WI38 (cell line): ENCODE measurements at regions not wholly inside any gene's neighbourhood (a gene's known extent, or its start where the extent isn't known, plus 50 kb on each side); places are given as distances from the start of the nearest gene placed in this dataset.

Experiments
- H3K4me3 ChIP-seq: 2 replicates; pipeline ENCODE4 v1.5.1; 2011; ENCODE audit warnings: low read depth, mild to moderate bottlenecking, control low read depth, low read length
- TF ChIP-seq, protein P1 (sequence below): IDR thresholded peaks from 2 replicates; pipeline ENCODE4 v1.5.1; 2012; ENCODE audit warnings: low read depth, mild to moderate bottlenecking, control low read depth, low read length

DNA sequence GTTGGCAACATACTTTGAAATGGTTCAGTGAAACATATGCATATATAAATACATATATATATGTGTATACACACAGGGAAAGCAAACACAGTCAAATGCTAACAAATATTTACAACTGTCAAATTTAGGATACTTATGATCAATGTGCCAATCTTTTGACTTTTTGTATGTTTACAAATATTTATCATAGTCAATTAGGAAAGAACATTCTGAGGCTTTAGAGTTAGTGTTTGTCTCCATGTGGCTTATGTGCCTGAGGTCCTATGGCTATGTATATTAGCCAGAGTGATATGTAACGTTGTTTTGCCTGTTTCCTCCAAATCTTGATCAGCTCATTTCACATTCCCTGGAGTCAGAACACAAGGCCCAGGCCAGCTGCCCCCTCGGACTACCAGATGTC is 126.5 kb upstream of the MAN1A1 start:
- TF ChIP-seq, protein P1, sequence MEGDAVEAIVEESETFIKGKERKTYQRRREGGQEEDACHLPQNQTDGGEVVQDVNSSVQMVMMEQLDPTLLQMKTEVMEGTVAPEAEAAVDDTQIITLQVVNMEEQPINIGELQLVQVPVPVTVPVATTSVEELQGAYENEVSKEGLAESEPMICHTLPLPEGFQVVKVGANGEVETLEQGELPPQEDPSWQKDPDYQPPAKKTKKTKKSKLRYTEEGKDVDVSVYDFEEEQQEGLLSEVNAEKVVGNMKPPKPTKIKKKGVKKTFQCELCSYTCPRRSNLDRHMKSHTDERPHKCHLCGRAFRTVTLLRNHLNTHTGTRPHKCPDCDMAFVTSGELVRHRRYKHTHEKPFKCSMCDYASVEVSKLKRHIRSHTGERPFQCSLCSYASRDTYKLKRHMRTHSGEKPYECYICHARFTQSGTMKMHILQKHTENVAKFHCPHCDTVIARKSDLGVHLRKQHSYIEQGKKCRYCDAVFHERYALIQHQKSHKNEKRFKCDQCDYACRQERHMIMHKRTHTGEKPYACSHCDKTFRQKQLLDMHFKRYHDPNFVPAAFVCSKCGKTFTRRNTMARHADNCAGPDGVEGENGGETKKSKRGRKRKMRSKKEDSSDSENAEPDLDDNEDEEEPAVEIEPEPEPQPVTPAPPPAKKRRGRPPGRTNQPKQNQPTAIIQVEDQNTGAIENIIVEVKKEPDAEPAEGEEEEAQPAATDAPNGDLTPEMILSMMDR = no peak
- no peak overlapping the region for H3K4me3 ChIP-seq

DNA sequence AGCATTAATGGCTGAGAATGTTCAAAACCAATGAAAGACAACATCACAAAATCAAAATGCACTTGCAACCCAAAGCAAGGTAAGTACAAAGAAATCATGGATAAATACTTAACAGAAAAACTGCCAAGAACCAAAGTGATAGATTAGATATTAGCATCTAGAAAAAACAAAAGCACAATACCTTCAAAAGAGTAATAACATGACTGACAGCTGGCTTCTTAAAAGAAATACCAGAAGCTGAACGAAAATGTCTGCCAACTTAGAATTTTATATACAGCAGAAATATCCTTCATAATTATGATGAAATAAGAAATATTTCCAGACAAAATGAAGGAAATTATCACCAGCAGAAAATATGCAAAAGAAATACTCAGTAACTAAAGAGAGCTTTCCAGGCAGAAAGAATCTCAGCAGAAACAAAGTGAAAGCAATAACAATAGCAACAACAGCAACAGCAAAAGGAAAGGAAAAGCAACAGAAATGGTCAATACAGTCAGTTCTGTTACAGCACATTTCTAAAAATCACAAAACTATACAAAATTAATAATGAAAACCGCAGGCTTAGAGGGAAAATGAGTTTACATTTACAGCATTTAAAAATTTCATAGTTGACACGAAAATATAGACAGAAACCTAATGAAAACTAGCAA is 121.5 kb upstream of the MAN1A1 start:
- TF ChIP-seq, protein P1 = no peak
- no peak overlapping the region for H3K4me3 ChIP-seq

DNA sequence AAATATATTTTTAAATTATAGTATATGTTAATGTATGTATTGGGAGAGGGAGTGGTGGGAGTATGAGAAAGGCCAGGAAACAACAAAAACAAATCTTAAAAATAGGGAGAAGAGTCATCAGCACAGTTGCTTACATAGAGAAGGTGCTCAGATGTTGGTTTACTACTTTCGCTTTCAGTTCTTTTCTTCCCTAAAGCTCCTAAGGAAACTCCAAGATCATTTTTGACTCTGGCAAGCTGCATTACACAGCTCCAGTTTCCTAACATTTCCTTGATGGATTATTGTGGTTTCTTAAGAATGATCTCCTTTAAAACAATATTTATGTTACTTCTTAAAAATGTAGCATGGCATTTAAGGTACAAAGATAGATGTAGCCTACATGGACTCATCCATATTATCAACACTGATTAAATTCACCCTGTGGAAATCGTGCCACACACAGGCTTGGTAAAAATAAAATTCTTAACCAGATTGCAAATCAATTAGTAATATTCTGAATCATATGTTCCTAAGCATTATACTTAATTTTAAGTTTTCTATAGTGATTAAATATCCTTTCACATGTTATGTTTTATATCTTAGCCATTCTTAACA is 118.0 kb upstream of the MAN1A1 start:
- TF ChIP-seq, protein P1 = no peak

DNA sequence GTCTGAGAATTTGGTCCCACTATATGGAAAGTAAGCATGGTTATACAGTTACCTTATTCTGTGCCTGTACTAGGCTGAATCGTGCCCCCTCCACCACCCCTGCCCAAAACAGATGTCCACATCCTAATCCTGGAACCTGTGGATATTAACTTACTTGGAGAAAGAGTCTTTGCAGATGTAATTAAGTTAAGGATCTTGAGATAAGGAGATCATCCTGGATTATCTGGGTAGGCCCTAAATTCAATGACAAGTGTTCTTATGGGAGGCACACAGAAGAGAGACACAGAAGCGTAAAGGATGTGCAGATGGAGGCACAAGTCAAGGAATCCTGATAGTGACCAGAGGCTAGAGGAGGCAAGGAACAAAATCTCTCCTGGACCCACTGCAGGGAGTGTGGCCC is 116.7 kb upstream of the MAN1A1 start:
- no peak overlapping the region for H3K4me3 ChIP-seq
- TF ChIP-seq, protein P1 = no peak

More for the DNA sequence above, 118.0 kb upstream of the MAN1A1 start:
- peak overlapping the region; percentile 27 for H3K4me3 ChIP-seq

DNA sequence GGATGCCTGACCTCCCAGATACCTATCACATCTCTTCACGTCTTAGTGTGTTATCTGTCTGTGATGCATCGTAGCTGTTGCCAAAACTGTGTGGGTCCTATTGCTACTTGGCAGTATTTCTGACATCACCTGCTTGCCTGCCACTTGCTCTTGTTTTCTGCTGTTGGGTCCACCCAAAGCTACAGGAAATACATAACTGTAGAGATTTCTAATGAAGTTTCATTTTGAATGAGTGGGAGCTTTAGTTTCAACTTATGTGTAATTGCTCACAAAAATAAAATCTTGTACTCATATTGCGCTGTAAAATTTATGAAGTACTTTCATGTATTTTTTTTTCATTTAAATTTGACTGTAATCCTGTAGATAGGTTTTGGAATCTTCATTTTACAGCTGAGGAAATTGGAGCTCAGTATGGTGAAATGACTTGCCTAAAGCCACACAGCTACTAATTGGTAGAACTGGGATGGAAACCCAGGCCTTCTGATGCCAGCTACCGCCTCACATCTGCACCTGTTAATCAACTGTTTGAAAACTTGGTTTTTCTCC is 113.6 kb upstream of the MAN1A1 start:
- TF ChIP-seq, protein P1 = no peak
- H3K4me3 ChIP-seq = no peak overlapping the region

DNA sequence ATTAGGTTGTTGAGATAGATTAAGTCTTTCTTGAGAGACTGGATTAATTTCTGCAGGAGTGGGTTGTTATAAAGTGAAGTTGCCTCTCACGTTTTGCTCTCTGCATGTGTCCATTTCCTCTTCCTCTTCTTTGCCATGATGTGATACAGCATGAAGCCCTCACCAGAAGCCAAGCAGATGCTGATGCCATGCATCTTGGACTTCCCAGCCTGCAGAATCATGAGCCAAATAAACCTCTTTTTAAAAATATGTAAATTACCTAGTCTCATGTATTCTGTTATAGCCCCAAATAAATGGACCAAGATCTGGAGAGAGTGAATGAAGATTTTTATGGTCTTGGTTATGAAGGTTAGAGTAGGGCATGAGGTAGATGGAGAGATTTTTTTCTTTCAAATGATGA is 111.6 kb upstream of the MAN1A1 start:
- TF ChIP-seq, protein P1 = no peak
- H3K4me3 ChIP-seq = no peak overlapping the region
